ENCODE measurements at regions not wholly inside any gene's neighbourhood (a gene's known extent, or its start where the extent isn't known, plus 50 kb on each side); places are given as distances from the start of the nearest gene placed in this dataset.

DNA sequence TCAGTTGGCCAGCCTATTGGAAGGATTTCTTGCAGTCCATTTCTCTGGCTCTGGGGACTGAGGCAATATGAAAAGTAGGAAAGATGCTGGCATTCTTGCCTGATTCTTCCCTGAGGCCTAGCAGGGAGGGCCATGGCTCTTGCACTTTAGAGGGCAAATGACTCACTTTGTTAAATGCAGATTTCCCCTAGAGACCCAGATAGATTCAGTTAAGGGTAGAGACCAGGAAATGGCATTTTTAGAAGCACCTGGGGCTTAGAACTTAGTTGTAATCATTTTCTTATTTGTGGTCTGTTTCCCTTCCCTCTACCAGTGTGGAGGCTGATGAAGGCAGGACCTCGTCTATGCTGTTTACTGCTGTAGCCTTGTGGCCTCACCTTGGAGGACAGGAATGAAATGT, 112.8 kb upstream of the NR3C1 start:
- no peak for TF ChIP-seq EP300 (IDR thresholded peaks at IDR 0.05)
- TF ChIP-seq, protein P1, sequence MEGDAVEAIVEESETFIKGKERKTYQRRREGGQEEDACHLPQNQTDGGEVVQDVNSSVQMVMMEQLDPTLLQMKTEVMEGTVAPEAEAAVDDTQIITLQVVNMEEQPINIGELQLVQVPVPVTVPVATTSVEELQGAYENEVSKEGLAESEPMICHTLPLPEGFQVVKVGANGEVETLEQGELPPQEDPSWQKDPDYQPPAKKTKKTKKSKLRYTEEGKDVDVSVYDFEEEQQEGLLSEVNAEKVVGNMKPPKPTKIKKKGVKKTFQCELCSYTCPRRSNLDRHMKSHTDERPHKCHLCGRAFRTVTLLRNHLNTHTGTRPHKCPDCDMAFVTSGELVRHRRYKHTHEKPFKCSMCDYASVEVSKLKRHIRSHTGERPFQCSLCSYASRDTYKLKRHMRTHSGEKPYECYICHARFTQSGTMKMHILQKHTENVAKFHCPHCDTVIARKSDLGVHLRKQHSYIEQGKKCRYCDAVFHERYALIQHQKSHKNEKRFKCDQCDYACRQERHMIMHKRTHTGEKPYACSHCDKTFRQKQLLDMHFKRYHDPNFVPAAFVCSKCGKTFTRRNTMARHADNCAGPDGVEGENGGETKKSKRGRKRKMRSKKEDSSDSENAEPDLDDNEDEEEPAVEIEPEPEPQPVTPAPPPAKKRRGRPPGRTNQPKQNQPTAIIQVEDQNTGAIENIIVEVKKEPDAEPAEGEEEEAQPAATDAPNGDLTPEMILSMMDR (IDR thresholded peaks at IDR 0.05), result no peak
- no peak for TF ChIP-seq POLR2AphosphoS5 (IDR thresholded peaks at IDR 0.05)

Data from gastroesophageal sphincter (tissue), 3 donors.